Gastroesophageal sphincter (tissue), 3 donors: ENCODE measurements at regions not wholly inside any gene's neighbourhood (a gene's known extent, or its start where the extent isn't known, plus 50 kb on each side); places are given as distances from the start of the nearest gene placed in this dataset.

Experiments used
- CTCF ChIP-seq, 4 experiments: fragments of 200-600 bp in 2 of 4; fragments of 450-650 bp in 2 of 4; sonication (generic) in 1 of 4; IDR thresholded peaks; one replicate each; pipeline ENCODE4 v1.5.1; 2017 to 2019; ENCODE audit warnings: antibody characterized with exemption in 4 of 4, mild to moderate bottlenecking in 2 of 4, moderate library complexity in 2 of 4
- EP300 ChIP-seq: sonication (generic); formaldehyde crosslinking; IDR thresholded peaks from one replicate; pipeline ENCODE4 v1.6.1; 2017; ENCODE audit warnings: antibody characterized with exemption, mild to moderate bottlenecking
- POLR2A ChIP-seq, 2 donors: fragments of 450-650 bp; IDR thresholded peaks; one replicate each; pipeline ENCODE4 v1.6.1; 2017; ENCODE audit warnings: antibody characterized with exemption in 2 of 2, mild to moderate bottlenecking in 2 of 2, moderate library complexity in 1 of 2
- POLR2AphosphoS5 ChIP-seq: sonication (generic); formaldehyde crosslinking; IDR thresholded peaks from one replicate; pipeline ENCODE4 v1.6.1; 2017; ENCODE audit warnings: antibody characterized with exemption

- TF ChIP-seq CTCF (IDR thresholded peaks at IDR 0.05) = peak in 3 of 4 experiments; percentile 16 to 51 (median 20)
- TF ChIP-seq POLR2AphosphoS5 = no peak
- TF ChIP-seq POLR2A (IDR thresholded peaks at IDR 0.05) = no peak
- no peak for TF ChIP-seq EP300
Measured at GRCh38 chr4:4677556-4678522, 136.0 kb upstream of the STX18 start.
